PC-9 (cell line): ENCODE measurements at regions not wholly inside any gene's neighbourhood (a gene's known extent, or its start where the extent isn't known, plus 50 kb on each side); places are given as distances from the start of the nearest gene placed in this dataset.

ENCODE experiments used
- CTCF ChIP-seq: fragments of 200-600 bp; sonication (generic); conservative IDR thresholded peaks from 2 replicates; pipeline ENCODE4 v1.6.1; 2017; ENCODE audit warnings: mixed run types, antibody characterized with exemption, mild to moderate bottlenecking, moderate library complexity
- EZH2 ChIP-seq: fragments of 200-600 bp; sonication (generic); IDR thresholded peaks from 2 replicates; pipeline ENCODE4 v1.8.0; 2017; ENCODE audit warnings: antibody characterized with exemption, low read depth

DNA sequence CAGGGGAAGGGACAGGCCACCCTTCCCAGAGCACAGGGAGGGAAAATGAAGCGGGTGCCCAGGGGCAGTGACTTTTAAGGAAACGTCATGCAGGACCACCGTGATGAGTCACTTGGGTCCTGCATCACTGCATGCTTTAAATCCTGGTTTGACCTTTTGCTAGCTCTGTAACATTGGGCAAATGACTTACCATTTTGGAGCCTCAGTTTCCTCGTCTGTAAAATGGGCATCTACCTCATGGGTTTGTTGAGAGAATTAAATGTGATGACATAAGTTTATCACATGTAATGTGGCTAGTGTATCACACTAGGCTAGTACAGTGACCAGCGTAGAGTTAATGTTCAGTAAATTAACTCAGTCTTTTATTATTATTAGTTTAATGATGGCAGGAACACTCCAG lies 114.8 kb upstream of the IGSF21 start:
- TF ChIP-seq EZH2 (no peak), CTCF (no peak)
